WTC11 (cell line): ENCODE measurements at regions not wholly inside any gene's neighbourhood (a gene's known extent, or its start where the extent isn't known, plus 50 kb on each side); places are given as distances from the start of the nearest gene placed in this dataset.

ENCODE experiments used
- ATAC-seq: fragments of 200-7000 bp; cut with Tn5 transposase; 2 replicates; pipeline ENCODE4 v1.10.0; 2021; ENCODE audit warnings: mild to moderate bottlenecking, moderate library complexity
- CTCF ChIA-PET: fragments of 300-600 bp; sonication (Branson Sonifier 250); formaldehyde crosslinking; loops from one replicate; lab custom pipeline; 2021; ENCODE audit warnings: antibody characterized with exemption; lab: Charles Lee
- POLR2A ChIA-PET: fragments of 350-600 bp; sonication (Branson Sonifier 250); formaldehyde crosslinking; loops from one replicate; lab custom pipeline; 2021; ENCODE audit warnings: antibody characterized with exemption; lab: Charles Lee
- DNase-seq: peaks from one replicate; pipeline ENCODE4 v3.0.0; 2021; ENCODE audit warnings: low spot score
- H3K27ac Mint-ChIP-seq: 2 replicates; pipeline ENCODE4 v1.8.0; 2021; ENCODE audit warnings: mixed read lengths
- H3K27me3 Mint-ChIP-seq: 2 replicates; pipeline ENCODE4 v1.8.0; 2021; ENCODE audit warnings: low read depth, mild to moderate bottlenecking, moderate library complexity, mixed read lengths
- H3K36me3 Mint-ChIP-seq: 2 replicates; pipeline ENCODE4 v1.8.0; 2021; ENCODE audit warnings: mixed read lengths
- H3K4me1 Mint-ChIP-seq: 2 replicates; pipeline ENCODE4 v1.8.0; 2022; ENCODE audit warnings: mixed read lengths
- H3K4me3 Mint-ChIP-seq: 2 replicates; pipeline ENCODE4 v1.8.0; 2021; ENCODE audit warnings: mild to moderate bottlenecking, moderate library complexity, mixed read lengths
- H3K9me3 Mint-ChIP-seq: 2 replicates; pipeline ENCODE4 v1.8.0; 2021; ENCODE audit warnings: mixed read lengths
- ATF1 ChIP-seq: sonication (generic); formaldehyde crosslinking; IDR thresholded peaks from 2 replicates; pipeline ENCODE4 v1.8.1; 2023; ENCODE audit warnings: mild to moderate bottlenecking, moderate library complexity, missing genetic modification reagents
- ATF3 ChIP-seq: sonication (generic); formaldehyde crosslinking; conservative IDR thresholded peaks from 2 replicates; pipeline ENCODE4 v1.8.1; 2022; ENCODE audit warnings: mild to moderate bottlenecking, missing genetic modification reagents
- FOXP1 ChIP-seq: sonication (generic); formaldehyde crosslinking; IDR thresholded peaks from 2 replicates; pipeline ENCODE4 v1.8.0; 2022; ENCODE audit warnings: missing genetic modification reagents, mild to moderate bottlenecking, moderate library complexity, borderline replicate concordance
- GABPB1 ChIP-seq: sonication (generic); formaldehyde crosslinking; IDR thresholded peaks from 2 replicates; pipeline ENCODE4 v1.8.1; 2023; ENCODE audit warnings: mild to moderate bottlenecking, missing genetic modification reagents
- GTF2I ChIP-seq: fragments of 250-450 bp; sonication (Bioruptor Pico); conservative IDR thresholded peaks from 2 replicates; pipeline ENCODE4 v1.4.0; 2021; ENCODE audit warnings: mild to moderate bottlenecking
- JUN ChIP-seq: sonication (generic); formaldehyde crosslinking; IDR thresholded peaks from 2 replicates; pipeline ENCODE4 v1.8.0; 2023; ENCODE audit warnings: mild to moderate bottlenecking, missing genetic modification reagents
- KAT7 ChIP-seq: sonication (generic); formaldehyde crosslinking; IDR thresholded peaks from 2 replicates; pipeline ENCODE4 v1.8.1; 2023; ENCODE audit warnings: missing genetic modification reagents, mild to moderate bottlenecking, borderline replicate concordance
- MAX ChIP-seq: sonication (generic); formaldehyde crosslinking; IDR thresholded peaks from 2 replicates; pipeline ENCODE4 v1.8.0; 2022; ENCODE audit warnings: mild to moderate bottlenecking, missing genetic modification reagents
- OVOL2 ChIP-seq: fragments of 250-450 bp; sonication (Bioruptor Pico); IDR thresholded peaks from 2 replicates; pipeline ENCODE4 v1.9.0; 2021; ENCODE audit warnings: mild to moderate bottlenecking, borderline replicate concordance
- SOX15 ChIP-seq: fragments of 250-450 bp; sonication (Bioruptor Pico); IDR thresholded peaks from 2 replicates; pipeline ENCODE4 v1.9.0; 2021; ENCODE audit warnings: mild to moderate bottlenecking
- SP1 ChIP-seq: sonication (generic); formaldehyde crosslinking; conservative IDR thresholded peaks from 2 replicates; pipeline ENCODE4 v1.8.1; 2022; ENCODE audit warnings: missing genetic modification reagents
- TCF7 ChIP-seq: sonication (generic); formaldehyde crosslinking; IDR thresholded peaks from 2 replicates; pipeline ENCODE4 v1.8.0; 2022; ENCODE audit warnings: mild to moderate bottlenecking, low read depth, missing genetic modification reagents, moderate library complexity
- USF1 ChIP-seq: sonication (generic); formaldehyde crosslinking; IDR thresholded peaks from 2 replicates; pipeline ENCODE4 v1.8.0; 2022; ENCODE audit warnings: mild to moderate bottlenecking, missing genetic modification reagents
- ZNF219 ChIP-seq: sonication (generic); formaldehyde crosslinking; IDR thresholded peaks from 2 replicates; pipeline ENCODE4 v1.8.0; 2023; ENCODE audit warnings: missing genetic modification reagents, mild to moderate bottlenecking, borderline replicate concordance
- ZNF263 ChIP-seq: sonication (generic); formaldehyde crosslinking; IDR thresholded peaks from 2 replicates; pipeline ENCODE4 v1.8.1; 2022; ENCODE audit warnings: low read depth, mild to moderate bottlenecking, moderate library complexity, missing genetic modification reagents
- ZNF396 ChIP-seq: fragments of 250-450 bp; sonication (Bioruptor Pico); IDR thresholded peaks from 2 replicates; pipeline ENCODE4 v1.8.0; 2021; ENCODE audit warnings: mild to moderate bottlenecking, moderate library complexity, borderline replicate concordance
- TF ChIP-seq, protein P1 (sequence below): fragments of 250-450 bp; sonication (Bioruptor Pico); IDR thresholded peaks from 2 replicates; pipeline ENCODE4 v1.9.0; 2021; ENCODE audit warnings: mild to moderate bottlenecking, borderline replicate concordance
- TF ChIP-seq, protein P2 (sequence below): sonication (generic); formaldehyde crosslinking; IDR thresholded peaks from 2 replicates; pipeline ENCODE4 v1.8.0; 2023; ENCODE audit warnings: missing genetic modification reagents
- TF ChIP-seq, protein P3 (sequence below): sonication (generic); formaldehyde crosslinking; IDR thresholded peaks from 2 replicates; pipeline ENCODE4 v1.8.0; 2023; ENCODE audit warnings: mild to moderate bottlenecking, missing genetic modification reagents
- TF ChIP-seq, protein P4 (sequence below): sonication (generic); formaldehyde crosslinking; conservative IDR thresholded peaks from 2 replicates; pipeline ENCODE4 v1.8.1; 2023; ENCODE audit warnings: mild to moderate bottlenecking, low read depth, missing genetic modification reagents, moderate library complexity
- TF ChIP-seq, protein P5 (sequence below): sonication (generic); formaldehyde crosslinking; IDR thresholded peaks from 2 replicates; pipeline ENCODE4 v1.8.1; 2022; ENCODE audit warnings: mild to moderate bottlenecking, moderate library complexity, missing genetic modification reagents
- TF ChIP-seq, protein P6 (sequence below): sonication (generic); formaldehyde crosslinking; IDR thresholded peaks from 2 replicates; pipeline ENCODE4 v1.8.1; 2023; ENCODE audit warnings: mild to moderate bottlenecking, missing genetic modification reagents

DNA sequence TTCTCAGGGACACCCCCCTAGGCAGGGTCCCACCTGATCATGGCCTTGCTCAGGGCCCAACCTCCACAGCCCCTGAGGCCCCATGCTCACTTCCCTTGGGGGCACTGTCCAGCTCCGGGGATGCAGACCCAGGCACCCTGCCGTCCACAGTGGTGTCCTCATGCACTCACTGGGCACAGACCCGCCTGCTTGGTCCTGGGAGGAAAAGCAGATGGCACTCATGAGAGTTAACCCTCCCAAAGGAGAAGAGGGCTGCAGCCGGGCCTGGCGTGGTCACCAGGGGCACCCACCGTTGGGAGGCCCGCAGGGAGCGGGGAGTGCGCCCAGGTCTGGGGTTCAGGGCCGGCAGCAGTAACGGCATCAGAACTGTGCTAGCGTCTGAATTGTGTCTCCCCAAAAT lies 1270.9 kb downstream of the BRD1 start:
- H3K9me3 Mint-ChIP-seq, result no peaks in the 10 kb centered on the region
- peaks cover 8% of the 10 kb centered on the region for H3K4me1 Mint-ChIP-seq
- CTCF ChIA-PET, result no interaction called here
- POLR2A ChIA-PET, result no interaction called here
- no peak for ATAC-seq
- no peaks in the 10 kb centered on the region; the same call in 1 of the 2 replicates for H3K27me3 Mint-ChIP-seq
- no peak overlapping the region for H3K4me3 Mint-ChIP-seq
- no peaks in the 10 kb centered on the region for H3K36me3 Mint-ChIP-seq
- TF ChIP-seq ATF3 (CRISPR knock-in tag), result no peak
- TF ChIP-seq KAT7 (CRISPR knock-in tag), result no peak
- TF ChIP-seq, protein P1, sequence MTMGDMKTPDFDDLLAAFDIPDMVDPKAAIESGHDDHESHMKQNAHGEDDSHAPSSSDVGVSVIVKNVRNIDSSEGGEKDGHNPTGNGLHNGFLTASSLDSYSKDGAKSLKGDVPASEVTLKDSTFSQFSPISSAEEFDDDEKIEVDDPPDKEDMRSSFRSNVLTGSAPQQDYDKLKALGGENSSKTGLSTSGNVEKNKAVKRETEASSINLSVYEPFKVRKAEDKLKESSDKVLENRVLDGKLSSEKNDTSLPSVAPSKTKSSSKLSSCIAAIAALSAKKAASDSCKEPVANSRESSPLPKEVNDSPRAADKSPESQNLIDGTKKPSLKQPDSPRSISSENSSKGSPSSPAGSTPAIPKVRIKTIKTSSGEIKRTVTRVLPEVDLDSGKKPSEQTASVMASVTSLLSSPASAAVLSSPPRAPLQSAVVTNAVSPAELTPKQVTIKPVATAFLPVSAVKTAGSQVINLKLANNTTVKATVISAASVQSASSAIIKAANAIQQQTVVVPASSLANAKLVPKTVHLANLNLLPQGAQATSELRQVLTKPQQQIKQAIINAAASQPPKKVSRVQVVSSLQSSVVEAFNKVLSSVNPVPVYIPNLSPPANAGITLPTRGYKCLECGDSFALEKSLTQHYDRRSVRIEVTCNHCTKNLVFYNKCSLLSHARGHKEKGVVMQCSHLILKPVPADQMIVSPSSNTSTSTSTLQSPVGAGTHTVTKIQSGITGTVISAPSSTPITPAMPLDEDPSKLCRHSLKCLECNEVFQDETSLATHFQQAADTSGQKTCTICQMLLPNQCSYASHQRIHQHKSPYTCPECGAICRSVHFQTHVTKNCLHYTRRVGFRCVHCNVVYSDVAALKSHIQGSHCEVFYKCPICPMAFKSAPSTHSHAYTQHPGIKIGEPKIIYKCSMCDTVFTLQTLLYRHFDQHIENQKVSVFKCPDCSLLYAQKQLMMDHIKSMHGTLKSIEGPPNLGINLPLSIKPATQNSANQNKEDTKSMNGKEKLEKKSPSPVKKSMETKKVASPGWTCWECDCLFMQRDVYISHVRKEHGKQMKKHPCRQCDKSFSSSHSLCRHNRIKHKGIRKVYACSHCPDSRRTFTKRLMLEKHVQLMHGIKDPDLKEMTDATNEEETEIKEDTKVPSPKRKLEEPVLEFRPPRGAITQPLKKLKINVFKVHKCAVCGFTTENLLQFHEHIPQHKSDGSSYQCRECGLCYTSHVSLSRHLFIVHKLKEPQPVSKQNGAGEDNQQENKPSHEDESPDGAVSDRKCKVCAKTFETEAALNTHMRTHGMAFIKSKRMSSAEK (CRISPR knock-in tag), result no peak
- no peak for TF ChIP-seq OVOL2
- no peak for TF ChIP-seq ZNF219 (CRISPR knock-in tag)
- TF ChIP-seq, protein P2, sequence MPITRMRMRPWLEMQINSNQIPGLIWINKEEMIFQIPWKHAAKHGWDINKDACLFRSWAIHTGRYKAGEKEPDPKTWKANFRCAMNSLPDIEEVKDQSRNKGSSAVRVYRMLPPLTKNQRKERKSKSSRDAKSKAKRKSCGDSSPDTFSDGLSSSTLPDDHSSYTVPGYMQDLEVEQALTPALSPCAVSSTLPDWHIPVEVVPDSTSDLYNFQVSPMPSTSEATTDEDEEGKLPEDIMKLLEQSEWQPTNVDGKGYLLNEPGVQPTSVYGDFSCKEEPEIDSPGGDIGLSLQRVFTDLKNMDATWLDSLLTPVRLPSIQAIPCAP (CRISPR knock-in tag), result no peak
- no peak for TF ChIP-seq JUN
- TF ChIP-seq ZNF396 (CRISPR knock-in tag), result no peak
- TF ChIP-seq, all 79 proteins: peak for 0
- DNase-seq, result no peak
- H3K27ac Mint-ChIP-seq, result no peak overlapping the region

DNA sequence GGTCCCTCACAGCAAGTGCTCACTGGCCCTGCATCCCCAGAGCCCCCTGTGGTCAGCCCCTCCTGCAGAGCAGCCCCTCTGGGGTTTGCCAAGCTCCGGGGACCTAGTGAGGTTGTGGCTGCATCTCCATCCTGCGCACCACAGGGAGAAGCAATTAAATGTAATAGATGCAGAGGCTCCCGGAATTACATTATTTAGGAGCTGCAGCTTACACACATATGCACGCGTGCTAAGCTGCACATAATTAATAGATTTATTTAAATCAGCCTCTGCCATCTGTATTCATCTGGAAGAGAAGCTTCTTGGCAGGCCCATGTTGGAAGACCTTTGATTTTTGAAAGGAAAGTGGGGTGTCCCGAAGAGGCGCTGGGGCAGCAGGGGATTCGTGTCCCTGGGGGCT lies 1271.5 kb downstream of the BRD1 start:
- Mint-ChIP-seq H3K36me3 (no peaks in the 10 kb centered on the region), H3K4me3 (no peak overlapping the region), H3K4me1 (peaks cover 8% of the 10 kb centered on the region), H3K27ac (no peak overlapping the region), H3K27me3 (no peaks in the 10 kb centered on the region; the same call in 1 of the 2 replicates), H3K9me3 (no peaks in the 10 kb centered on the region)
- POLR2A ChIA-PET, result no interaction called here
- DNase-seq (no peak), ATAC-seq (no peak)
- CTCF ChIA-PET, result interaction anchor here (1.4 kb wide), 1 partner anchor 8 kb away, joined by 10 read pairs; no protein-coding TSS in a partner anchor
- no peak for TF ChIP-seq SOX15 (CRISPR knock-in tag)
- TF ChIP-seq, protein P3, sequence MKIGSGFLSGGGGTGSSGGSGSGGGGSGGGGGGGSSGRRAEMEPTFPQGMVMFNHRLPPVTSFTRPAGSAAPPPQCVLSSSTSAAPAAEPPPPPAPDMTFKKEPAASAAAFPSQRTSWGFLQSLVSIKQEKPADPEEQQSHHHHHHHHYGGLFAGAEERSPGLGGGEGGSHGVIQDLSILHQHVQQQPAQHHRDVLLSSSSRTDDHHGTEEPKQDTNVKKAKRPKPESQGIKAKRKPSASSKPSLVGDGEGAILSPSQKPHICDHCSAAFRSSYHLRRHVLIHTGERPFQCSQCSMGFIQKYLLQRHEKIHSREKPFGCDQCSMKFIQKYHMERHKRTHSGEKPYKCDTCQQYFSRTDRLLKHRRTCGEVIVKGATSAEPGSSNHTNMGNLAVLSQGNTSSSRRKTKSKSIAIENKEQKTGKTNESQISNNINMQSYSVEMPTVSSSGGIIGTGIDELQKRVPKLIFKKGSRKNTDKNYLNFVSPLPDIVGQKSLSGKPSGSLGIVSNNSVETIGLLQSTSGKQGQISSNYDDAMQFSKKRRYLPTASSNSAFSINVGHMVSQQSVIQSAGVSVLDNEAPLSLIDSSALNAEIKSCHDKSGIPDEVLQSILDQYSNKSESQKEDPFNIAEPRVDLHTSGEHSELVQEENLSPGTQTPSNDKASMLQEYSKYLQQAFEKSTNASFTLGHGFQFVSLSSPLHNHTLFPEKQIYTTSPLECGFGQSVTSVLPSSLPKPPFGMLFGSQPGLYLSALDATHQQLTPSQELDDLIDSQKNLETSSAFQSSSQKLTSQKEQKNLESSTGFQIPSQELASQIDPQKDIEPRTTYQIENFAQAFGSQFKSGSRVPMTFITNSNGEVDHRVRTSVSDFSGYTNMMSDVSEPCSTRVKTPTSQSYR, result no peak
- no peak for TF ChIP-seq MAX (CRISPR knock-in tag)
- TF ChIP-seq, protein P4, sequence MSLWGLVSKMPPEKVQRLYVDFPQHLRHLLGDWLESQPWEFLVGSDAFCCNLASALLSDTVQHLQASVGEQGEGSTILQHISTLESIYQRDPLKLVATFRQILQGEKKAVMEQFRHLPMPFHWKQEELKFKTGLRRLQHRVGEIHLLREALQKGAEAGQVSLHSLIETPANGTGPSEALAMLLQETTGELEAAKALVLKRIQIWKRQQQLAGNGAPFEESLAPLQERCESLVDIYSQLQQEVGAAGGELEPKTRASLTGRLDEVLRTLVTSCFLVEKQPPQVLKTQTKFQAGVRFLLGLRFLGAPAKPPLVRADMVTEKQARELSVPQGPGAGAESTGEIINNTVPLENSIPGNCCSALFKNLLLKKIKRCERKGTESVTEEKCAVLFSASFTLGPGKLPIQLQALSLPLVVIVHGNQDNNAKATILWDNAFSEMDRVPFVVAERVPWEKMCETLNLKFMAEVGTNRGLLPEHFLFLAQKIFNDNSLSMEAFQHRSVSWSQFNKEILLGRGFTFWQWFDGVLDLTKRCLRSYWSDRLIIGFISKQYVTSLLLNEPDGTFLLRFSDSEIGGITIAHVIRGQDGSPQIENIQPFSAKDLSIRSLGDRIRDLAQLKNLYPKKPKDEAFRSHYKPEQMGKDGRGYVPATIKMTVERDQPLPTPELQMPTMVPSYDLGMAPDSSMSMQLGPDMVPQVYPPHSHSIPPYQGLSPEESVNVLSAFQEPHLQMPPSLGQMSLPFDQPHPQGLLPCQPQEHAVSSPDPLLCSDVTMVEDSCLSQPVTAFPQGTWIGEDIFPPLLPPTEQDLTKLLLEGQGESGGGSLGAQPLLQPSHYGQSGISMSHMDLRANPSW, result no peak
- TF ChIP-seq GABPB1 (CRISPR knock-in tag), result no peak
- TF ChIP-seq USF1 (CRISPR knock-in tag), result no peak
- TF ChIP-seq TCF7 (CRISPR knock-in tag), result no peak
- no peak for TF ChIP-seq ATF1 (CRISPR knock-in tag)
- no peak for TF ChIP-seq SP1 (CRISPR knock-in tag)
- TF ChIP-seq, protein P5, sequence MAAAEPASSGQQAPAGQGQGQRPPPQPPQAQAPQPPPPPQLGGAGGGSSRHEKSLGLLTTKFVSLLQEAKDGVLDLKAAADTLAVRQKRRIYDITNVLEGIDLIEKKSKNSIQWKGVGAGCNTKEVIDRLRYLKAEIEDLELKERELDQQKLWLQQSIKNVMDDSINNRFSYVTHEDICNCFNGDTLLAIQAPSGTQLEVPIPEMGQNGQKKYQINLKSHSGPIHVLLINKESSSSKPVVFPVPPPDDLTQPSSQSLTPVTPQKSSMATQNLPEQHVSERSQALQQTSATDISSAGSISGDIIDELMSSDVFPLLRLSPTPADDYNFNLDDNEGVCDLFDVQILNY (CRISPR knock-in tag), result no peak
- TF ChIP-seq, protein P6, sequence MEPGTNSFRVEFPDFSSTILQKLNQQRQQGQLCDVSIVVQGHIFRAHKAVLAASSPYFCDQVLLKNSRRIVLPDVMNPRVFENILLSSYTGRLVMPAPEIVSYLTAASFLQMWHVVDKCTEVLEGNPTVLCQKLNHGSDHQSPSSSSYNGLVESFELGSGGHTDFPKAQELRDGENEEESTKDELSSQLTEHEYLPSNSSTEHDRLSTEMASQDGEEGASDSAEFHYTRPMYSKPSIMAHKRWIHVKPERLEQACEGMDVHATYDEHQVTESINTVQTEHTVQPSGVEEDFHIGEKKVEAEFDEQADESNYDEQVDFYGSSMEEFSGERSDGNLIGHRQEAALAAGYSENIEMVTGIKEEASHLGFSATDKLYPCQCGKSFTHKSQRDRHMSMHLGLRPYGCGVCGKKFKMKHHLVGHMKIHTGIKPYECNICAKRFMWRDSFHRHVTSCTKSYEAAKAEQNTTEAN (CRISPR knock-in tag), result no peak
- TF ChIP-seq ZNF263, result no peak
- no peak for TF ChIP-seq FOXP1
- no peak for TF ChIP-seq GTF2I
